HCT116 (cell line): ENCODE measurements at regions not wholly inside any gene's neighbourhood (a gene's known extent, or its start where the extent isn't known, plus 50 kb on each side); places are given as distances from the start of the nearest gene placed in this dataset.

Experiments used
- ATAC-seq: fragments of 200-7000 bp; cut with Tn5 transposase; 2 replicates; pipeline ENCODE4 v1.9.1; 2020; ENCODE audit warnings: mild to moderate bottlenecking, moderate library complexity
- BruUV-seq: library from RNA; stranded (reverse); fragments of 400-500 nt; replicated peaks from 2 replicates; lab custom pipeline; 2021; lab: Mats Ljungman, UMichigan
- CTCF ChIA-PET: fragments of 300-600 bp; sonication (Branson Sonifier 250); formaldehyde crosslinking; loops from one replicate; lab custom pipeline; 2021; ENCODE audit warnings: antibody characterized with exemption; lab: Charles Lee
- POLR2A ChIA-PET: fragments of 300-600, 350-600 bp; sonication (Branson Sonifier 250); formaldehyde crosslinking; loops from one replicate; lab custom pipeline; 2021; ENCODE audit warnings: antibody characterized with exemption; lab: Charles Lee
- RAD21 ChIA-PET, 2 experiments: fragments of 300-600 bp; sonication (Branson Sonifier 250); formaldehyde crosslinking; loops; one replicate each; lab custom pipeline; 2023; ENCODE audit warnings: low total read pairs in 2 of 2; ENCODE audit not compliant: uncharacterized antibody in 2 of 2, unreplicated experiment in 2 of 2, low non-redundant PET in 1 of 2; lab: Charles Lee
- DNase-seq: peaks from one replicate; pipeline ENCODE4 v3.0.0-alpha.2; 2010; ENCODE audit warnings: low read depth, low spot score
- H2AFZ ChIP-seq: fragments of 200-600 bp; shearing (Covaris generic), sonication (generic); 2 replicates; pipeline ENCODE4 v1.6.1; 2017; ENCODE audit warnings: low read depth, mixed run types, mixed read lengths, antibody characterized with exemption, low read length; ENCODE audit not compliant: poor library complexity, severe bottlenecking
- H3K27ac ChIP-seq: 2 replicates; pipeline ENCODE4 v1.5.1; 2012; ENCODE audit warnings: low read depth, low read length
- H3K27me3 ChIP-seq: fragments of 200-600 bp; sonication (generic); 2 replicates; pipeline ENCODE4 v1.6.1; 2016; ENCODE audit warnings: mixed run types, low read length, mixed read lengths; ENCODE audit not compliant: insufficient read depth
- H3K36me3 ChIP-seq, 2 experiments: fragments of 200-500 bp in 1 of 2; fragments of 200-600 bp in 1 of 2; sonication (Bioruptor generic) in 1 of 2; sonication (generic) in 1 of 2; 2 replicates each; pipeline versions ENCODE4 v1.5.1 to v1.6.1; 2014 to 2016; ENCODE audit warnings: low read length in 2 of 2, inconsistent platforms in 1 of 2, mixed read lengths in 1 of 2, mixed run types in 1 of 2; ENCODE audit not compliant: insufficient read depth in 2 of 2, control insufficient read depth in 1 of 2
- H3K4me1 ChIP-seq, 2 experiments: fragments of 200-600 bp in 1 of 2; sonication (generic) in 1 of 2; 2 replicates each; pipeline versions ENCODE4 v1.5.1 to v1.6.1; 2012 to 2017; ENCODE audit warnings: low read length in 2 of 2, inconsistent platforms in 1 of 2, mild to moderate bottlenecking in 1 of 2, mixed read lengths in 1 of 2, mixed run types in 1 of 2, moderate library complexity in 1 of 2; ENCODE audit not compliant: insufficient read depth in 2 of 2, control insufficient read depth in 1 of 2
- H3K4me2 ChIP-seq: fragments of 200-600 bp; sonication (generic); 2 replicates; pipeline ENCODE4 v1.6.1; 2017; ENCODE audit warnings: mixed run types, low read length, mixed read lengths
- H3K4me3 ChIP-seq, 2 experiments: fragments of 200-600 bp in 1 of 2; sonication (generic) in 1 of 2; replicated peaks in 1 of 2; 2 replicates each; pipeline ENCODE4 v1.5.1; 2011 to 2016; ENCODE audit warnings: low read length in 2 of 2, control low read depth in 1 of 2, low read depth in 1 of 2, mild to moderate bottlenecking in 1 of 2, mixed read lengths in 1 of 2, mixed run types in 1 of 2
- H3K79me2 ChIP-seq: fragments of 200-600 bp; sonication (generic); 2 replicates; pipeline ENCODE4 v1.6.1; 2017; ENCODE audit warnings: mild to moderate bottlenecking, mixed run types, low read length, moderate library complexity, mixed read lengths; ENCODE audit not compliant: insufficient read depth
- H3K9ac ChIP-seq: fragments of 200-600 bp; sonication (generic); 2 replicates; pipeline ENCODE4 v1.6.1; 2016; ENCODE audit warnings: low read length, mixed read lengths
- H3K9me2 ChIP-seq: fragments of 200-600 bp; sonication (generic), shearing (Covaris generic); 2 replicates; pipeline ENCODE4 v1.6.1; 2017; ENCODE audit warnings: mixed run types, mild to moderate bottlenecking, moderate library complexity; ENCODE audit not compliant: insufficient read depth
- H3K9me3 ChIP-seq, 2 experiments: fragments of 200-500 bp in 1 of 2; fragments of 200-600 bp in 1 of 2; sonication (Bioruptor generic) in 1 of 2; sonication (generic) in 1 of 2; 2 replicates each; pipeline ENCODE4 v1.6.1; 2014 to 2017; ENCODE audit warnings: low read length in 2 of 2, mixed read lengths in 2 of 2, inconsistent platforms in 1 of 2, low read depth in 1 of 2, mild to moderate bottlenecking in 1 of 2, mixed run types in 1 of 2, moderate library complexity in 1 of 2; ENCODE audit not compliant: control insufficient read depth in 1 of 2, insufficient read depth in 1 of 2
- H4K20me1 ChIP-seq: fragments of 200-600 bp; sonication (generic), shearing (Covaris generic); 2 replicates; pipeline ENCODE4 v1.6.1; 2017; ENCODE audit warnings: mixed run types, mild to moderate bottlenecking, moderate library complexity; ENCODE audit not compliant: insufficient read depth
- CBX3 ChIP-seq: IDR thresholded peaks from 2 replicates; pipeline ENCODE4 v1.6.1; 2012; ENCODE audit warnings: low read depth
- CEBPB ChIP-seq: IDR thresholded peaks from 2 replicates; pipeline ENCODE4 v1.6.1; 2012; ENCODE audit warnings: low read depth
- EGR1 ChIP-seq: IDR thresholded peaks from 2 replicates; pipeline ENCODE4 v1.6.1; 2012; ENCODE audit warnings: low read depth
- POLR2AphosphoS5 ChIP-seq: IDR thresholded peaks from 2 replicates; pipeline ENCODE4 v1.6.1; 2011; ENCODE audit warnings: mild to moderate bottlenecking, low read depth, low read length, moderate library complexity
- SRF ChIP-seq: IDR thresholded peaks from 2 replicates; pipeline ENCODE4 v1.6.1; 2012; ENCODE audit warnings: low read depth
- ZNF274 ChIP-seq: fragments of 200-500 bp; sonication (Bioruptor generic); IDR thresholded peaks from 2 replicates; pipeline ENCODE4 v1.6.1; 2014; ENCODE audit warnings: mild to moderate bottlenecking, low read depth, low read length, inconsistent platforms
- intact Hi-C: fragments of 100-400 bp; cut with micrococcal nuclease; formaldehyde crosslinking; loops from 2 replicates; pipeline ENCODE4 v1.10.0; 2022
- TF ChIP-seq, protein P1 (sequence below): IDR thresholded peaks from 2 replicates; pipeline ENCODE4 v1.6.1; 2011; ENCODE audit warnings: mild to moderate bottlenecking, low read length, moderate library complexity; ENCODE audit not compliant: insufficient replicate concordance; ENCODE audit errors: extremely low read depth

- ChIA-PET CTCF (no interaction called here), RAD21 (no interaction called here), POLR2A (no interaction called here)
- no peak overlapping the region for H3K4me3 ChIP-seq
- no peak overlapping the region for H3K27ac ChIP-seq
- H3K9me2 ChIP-seq, result no peaks in the 10 kb centered on the region
- H3K4me2 ChIP-seq, result no peak overlapping the region
- intact Hi-C loops, result no loop called here
- no peaks in the 10 kb centered on the region for H3K79me2 ChIP-seq
- H3K4me1 ChIP-seq, result peaks cover 0 to 14% of the 10 kb centered on the region in 2 experiments; a peak in 2 of 4 replicates
- no peak overlapping the region for H3K9ac ChIP-seq
- no peak for ATAC-seq
- H3K9me3 ChIP-seq, result no peaks in the 10 kb centered on the region
- no peak for DNase-seq
- no TSS peak for BruUV-seq
- H4K20me1 ChIP-seq, result no peaks in the 10 kb centered on the region
- H3K27me3 ChIP-seq, result no peaks in the 10 kb centered on the region
- H3K36me3 ChIP-seq, result no peaks in the 10 kb centered on the region
- no peak for TF ChIP-seq CEBPB
- H2AFZ ChIP-seq, result no peak overlapping the region
Measured at GRCh38 chr17:51401279-51401678, 140.9 kb downstream of the UTP18 start.

GRCh38 chr17:51402899-51403298, 142.6 kb downstream of the UTP18 start:
- H4K20me1 ChIP-seq, result no peaks in the 10 kb centered on the region
- H3K4me1 ChIP-seq, result peaks cover 0 to 6% of the 10 kb centered on the region in 2 experiments; a peak in 2 of 4 replicates
- DNase-seq, result no peak
- H3K27ac ChIP-seq, result no peak overlapping the region
- ChIA-PET RAD21 (no interaction called here), CTCF (interaction anchor here (0.7 kb wide), 1 partner anchor 33 kb away, joined by 3 read pairs; no protein-coding TSS in a partner anchor), POLR2A (no interaction called here)
- no peak overlapping the region for H3K4me3 ChIP-seq
- no peak for ATAC-seq
- H2AFZ ChIP-seq, result no peak overlapping the region
- BruUV-seq, result no TSS peak
- TF ChIP-seq CEBPB (no peak), POLR2AphosphoS5 (no peak), ZNF274 (no peak), SRF (no peak), CBX3 (no peak), EGR1 (no peak)
- TF ChIP-seq, protein P1, sequence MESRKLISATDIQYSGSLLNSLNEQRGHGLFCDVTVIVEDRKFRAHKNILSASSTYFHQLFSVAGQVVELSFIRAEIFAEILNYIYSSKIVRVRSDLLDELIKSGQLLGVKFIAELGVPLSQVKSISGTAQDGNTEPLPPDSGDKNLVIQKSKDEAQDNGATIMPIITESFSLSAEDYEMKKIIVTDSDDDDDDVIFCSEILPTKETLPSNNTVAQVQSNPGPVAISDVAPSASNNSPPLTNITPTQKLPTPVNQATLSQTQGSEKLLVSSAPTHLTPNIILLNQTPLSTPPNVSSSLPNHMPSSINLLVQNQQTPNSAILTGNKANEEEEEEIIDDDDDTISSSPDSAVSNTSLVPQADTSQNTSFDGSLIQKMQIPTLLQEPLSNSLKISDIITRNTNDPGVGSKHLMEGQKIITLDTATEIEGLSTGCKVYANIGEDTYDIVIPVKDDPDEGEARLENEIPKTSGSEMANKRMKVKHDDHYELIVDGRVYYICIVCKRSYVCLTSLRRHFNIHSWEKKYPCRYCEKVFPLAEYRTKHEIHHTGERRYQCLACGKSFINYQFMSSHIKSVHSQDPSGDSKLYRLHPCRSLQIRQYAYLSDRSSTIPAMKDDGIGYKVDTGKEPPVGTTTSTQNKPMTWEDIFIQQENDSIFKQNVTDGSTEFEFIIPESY, result no peak
- H3K9me3 ChIP-seq, result no peaks in the 10 kb centered on the region
- no peaks in the 10 kb centered on the region for H3K36me3 ChIP-seq
- intact Hi-C loops, result no loop called here
- no peaks in the 10 kb centered on the region for H3K79me2 ChIP-seq
- 0 out of 2 replicates have a peak, but pooled peaks cover 8% of the 10 kb centered on the region for H3K27me3 ChIP-seq
- no peak overlapping the region for H3K4me2 ChIP-seq
- no peak overlapping the region for H3K9ac ChIP-seq
- no peaks in the 10 kb centered on the region for H3K9me2 ChIP-seq
